NCI-H69 (cell line): ENCODE measurements at regions not wholly inside any gene's neighbourhood (a gene's known extent, or its start where the extent isn't known, plus 50 kb on each side); places are given as distances from the start of the nearest gene placed in this dataset.

ENCODE experiments used
- DNase-seq: peaks from one replicate; lab custom pipeline; 2025; lab: John Stamatoyannopoulos, UW

- no peak for DNase-seq
Observed at GRCh38 chr5:107263387-107264018, 407.2 kb downstream of the EFNA5 start.

GRCh38 chr5:107257885-107258520 lies 412.7 kb downstream of the EFNA5 start:
- DNase-seq: no peak

GRCh38 chr5:107254902-107255234 lies 415.9 kb downstream of the EFNA5 start:
- DNase-seq: no peak

GRCh38 chr5:107254214-107254901 lies 416.4 kb downstream of the EFNA5 start:
- DNase-seq: peak; percentile 55

DNA sequence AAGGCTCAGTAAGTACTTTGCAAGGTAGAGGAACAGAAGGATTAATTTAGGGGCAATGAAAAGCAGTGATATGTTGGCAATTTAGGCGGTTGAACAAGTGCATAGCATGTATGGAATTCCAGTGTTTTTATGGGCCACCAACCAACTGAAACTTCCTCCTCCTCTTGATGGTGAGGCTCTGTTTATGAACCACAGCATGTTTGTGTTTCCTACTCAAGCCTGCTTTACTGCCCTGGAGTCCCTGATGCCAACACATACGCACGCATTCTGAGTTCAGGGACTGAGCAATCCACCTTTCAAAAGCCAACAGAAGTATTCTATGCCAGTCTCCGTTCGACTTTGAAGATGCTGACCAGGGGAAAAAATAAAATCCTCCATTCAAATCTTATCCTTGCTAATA lies 417.5 kb downstream of the EFNA5 start:
- DNase-seq: peak; percentile 49

DNA sequence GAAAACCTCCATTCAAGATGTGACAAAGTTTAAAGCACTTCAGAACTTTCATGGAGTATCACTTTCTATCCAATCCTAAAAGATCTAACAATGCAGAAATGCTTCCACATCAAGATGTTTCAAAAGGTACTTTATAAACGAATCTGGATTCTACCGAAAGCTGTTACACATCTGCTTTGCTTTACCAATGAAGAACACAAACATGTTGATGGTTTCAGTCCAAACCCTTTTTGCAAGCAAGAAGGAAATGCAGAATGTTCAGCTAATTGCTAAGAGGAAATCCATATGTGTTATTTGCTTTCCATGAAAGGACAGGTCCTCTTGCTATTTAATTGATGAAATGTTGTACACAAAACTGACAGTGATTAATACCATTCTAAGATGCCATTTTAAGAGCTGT lies 419.6 kb downstream of the EFNA5 start:
- peak; percentile 78 for DNase-seq

DNA sequence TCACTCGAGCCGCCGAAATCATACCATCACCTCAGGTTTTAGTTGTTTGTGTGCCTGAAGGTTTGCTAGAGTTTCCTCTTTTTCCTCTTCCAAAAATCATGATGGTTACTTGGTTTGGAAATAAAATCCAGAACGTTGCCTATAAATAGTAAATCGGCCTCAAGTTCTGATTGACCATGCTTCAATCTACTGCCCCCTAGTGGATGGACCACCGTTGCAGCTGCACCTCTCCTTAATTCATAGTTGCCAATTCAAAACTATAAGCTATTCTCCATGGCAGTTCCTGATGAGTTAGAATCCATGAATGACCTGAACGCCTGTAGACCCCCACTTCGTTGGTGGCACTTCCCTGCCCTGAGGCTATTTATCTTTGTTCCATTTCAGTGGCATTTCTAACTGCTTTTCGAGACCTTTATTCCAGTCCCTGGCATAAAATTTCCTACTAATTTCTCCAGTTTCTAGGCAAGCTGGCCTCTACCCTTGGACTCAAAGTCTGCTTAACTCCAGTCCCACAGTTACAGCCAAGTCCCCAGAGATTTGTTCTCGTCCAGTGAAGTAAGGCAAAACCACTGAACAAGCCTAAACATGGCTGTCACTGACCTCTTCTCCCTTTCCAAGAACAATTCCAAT lies 422.6 kb downstream of the EFNA5 start:
- peak; percentile 66 for DNase-seq

- no peak for DNase-seq
Observed at GRCh38 chr5:107247427-107247826, 423.3 kb downstream of the EFNA5 start.

- DNase-seq: no peak
Observed at GRCh38 chr5:107243220-107243579, 427.5 kb downstream of the EFNA5 start.

DNA sequence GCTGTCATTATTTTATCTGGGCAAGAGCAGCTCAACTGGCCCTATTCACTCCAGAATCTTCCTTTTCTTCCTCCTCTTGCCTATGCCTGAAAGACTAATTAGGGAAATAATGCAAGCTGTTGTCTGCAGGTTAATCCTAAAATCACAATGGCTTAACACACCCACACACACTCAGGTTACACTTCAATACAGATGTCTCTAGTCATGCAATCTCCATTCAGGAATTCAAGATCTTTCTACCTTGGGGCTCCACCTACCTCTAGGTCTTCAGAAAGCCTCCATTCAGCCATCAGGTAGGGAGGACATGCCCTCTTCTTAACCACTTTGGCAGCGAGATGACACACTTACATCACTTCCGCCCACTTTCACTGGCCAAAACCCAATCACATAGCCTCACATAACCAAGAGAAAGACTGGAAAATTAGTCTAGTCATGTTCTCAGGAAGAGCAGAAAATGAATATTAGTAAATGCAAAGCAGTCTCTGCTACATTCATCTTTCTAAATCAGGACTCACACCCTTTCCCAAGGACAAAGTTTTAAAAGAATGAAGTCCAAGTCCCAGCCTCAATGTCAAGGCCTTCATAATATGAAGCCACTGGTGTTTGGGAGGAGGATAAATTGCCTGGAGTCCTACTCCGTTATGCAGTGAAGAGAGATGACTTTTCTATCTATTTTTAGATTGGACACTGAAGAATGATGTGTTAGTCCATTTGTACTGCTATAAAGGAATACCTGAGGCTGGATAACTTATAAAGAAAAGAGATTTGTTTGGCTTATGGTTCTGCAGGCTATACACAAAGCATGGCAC lies 428.1 kb downstream of the EFNA5 start:
- DNase-seq: peak; percentile 60

- DNase-seq: no peak
Observed at GRCh38 chr5:107241841-107242240, 428.9 kb downstream of the EFNA5 start.

- no peak for DNase-seq
Observed at GRCh38 chr5:107235167-107235566, 435.6 kb downstream of the EFNA5 start.

DNA sequence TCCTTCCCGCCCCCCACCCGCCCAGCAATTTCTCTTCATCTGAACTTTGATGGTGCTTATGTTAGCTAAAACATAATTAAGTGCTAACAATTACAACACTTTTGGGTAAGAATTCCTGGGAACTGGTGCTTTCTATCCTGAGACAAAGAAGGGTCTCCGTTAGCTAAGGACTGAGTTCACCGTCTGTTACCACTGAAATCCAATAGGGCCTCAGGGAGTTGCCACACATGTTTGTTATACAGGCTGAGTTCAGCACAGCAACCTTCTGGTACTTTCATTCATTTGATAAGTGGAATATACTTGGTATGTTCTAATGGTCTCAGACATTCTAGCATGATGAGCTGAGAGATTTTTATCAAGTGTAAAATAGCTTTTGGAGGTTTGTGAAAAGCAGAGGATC lies 437.9 kb downstream of the EFNA5 start:
- DNase-seq: peak; percentile 81

DNA sequence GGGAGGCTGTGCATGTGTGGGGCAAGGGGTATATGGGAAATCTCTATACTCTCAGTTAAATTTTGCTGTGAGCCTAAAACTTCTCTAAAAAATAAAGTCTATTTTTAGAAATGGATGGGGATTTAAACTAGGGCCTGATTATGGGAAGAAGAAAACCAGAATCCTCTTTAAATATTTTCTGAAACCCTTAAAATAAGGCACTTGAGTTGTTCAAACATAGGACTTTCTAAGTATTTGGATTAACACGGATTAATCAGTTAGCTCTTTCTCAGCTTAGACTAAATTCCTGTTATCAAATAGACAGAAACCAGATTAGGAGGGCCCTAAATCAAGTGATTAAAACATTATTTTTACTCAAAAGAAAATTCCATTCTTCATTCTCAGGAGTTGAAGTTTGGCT lies 438.4 kb downstream of the EFNA5 start:
- no peak for DNase-seq

- DNase-seq: peak; percentile 30
Observed at GRCh38 chr5:107231191-107231590, 439.5 kb downstream of the EFNA5 start.

DNA sequence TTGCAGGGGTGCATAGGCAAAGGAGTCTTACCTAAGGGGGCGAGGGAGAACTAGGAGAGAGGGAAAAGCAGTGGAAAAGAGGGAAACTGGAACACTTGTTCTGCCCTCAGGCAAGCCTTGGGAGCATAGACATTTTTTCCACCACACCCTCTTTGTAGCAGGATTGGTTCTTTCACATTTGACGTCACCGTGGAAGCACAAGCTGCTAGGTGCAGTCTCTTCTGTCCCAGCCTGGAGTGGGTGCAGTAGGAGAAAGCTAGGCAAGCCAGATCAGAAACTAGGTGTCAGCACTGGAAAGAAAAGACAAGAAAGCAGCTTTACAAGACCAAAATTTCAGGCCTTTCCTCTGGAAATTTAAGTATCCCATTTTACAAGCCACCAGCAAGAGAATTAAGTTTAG lies 440.4 kb downstream of the EFNA5 start:
- peak; percentile 29 for DNase-seq

GRCh38 chr5:107228226-107228625 lies 442.5 kb downstream of the EFNA5 start:
- DNase-seq: peak; percentile 52

GRCh38 chr5:107224272-107224671 lies 446.5 kb downstream of the EFNA5 start:
- DNase-seq: peak; percentile 53

DNA sequence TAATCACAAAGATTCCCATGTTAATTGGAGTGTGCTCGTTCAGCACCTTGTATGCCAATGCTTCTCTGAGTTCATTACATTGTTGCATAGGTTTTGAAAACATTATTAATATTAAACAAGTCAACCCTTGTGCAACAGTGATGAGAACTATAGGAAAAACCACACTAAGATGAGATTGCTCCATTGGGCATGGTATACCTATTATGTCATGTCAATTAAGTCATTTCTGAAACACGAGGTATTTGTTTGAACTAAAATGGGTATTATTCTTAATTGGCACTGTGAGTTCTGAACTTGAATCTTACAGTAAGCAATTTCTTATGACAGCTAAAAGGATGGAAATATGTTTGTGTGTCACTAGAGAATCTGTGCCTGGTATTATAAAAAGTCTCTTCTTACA lies 447.7 kb downstream of the EFNA5 start:
- DNase-seq: peak; percentile 52

DNA sequence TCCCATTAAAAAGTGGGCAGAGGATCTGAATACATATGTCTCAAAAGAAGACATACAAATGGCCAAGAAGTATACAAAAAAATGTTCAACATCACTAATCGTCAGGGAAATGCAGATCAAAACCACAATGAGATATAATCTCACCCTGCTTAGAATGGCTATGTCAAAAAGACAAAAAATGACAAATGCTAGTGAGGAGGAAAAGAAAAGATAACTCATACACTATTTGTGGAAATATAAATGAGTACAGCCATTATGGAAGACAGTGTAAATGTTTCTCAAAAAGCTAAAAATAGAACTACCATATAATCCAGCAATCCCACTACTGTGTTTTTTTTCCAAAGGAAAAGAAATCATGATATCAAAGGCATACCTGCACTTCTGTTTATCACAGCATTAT lies 450.7 kb downstream of the EFNA5 start:
- DNase-seq: no peak

DNA sequence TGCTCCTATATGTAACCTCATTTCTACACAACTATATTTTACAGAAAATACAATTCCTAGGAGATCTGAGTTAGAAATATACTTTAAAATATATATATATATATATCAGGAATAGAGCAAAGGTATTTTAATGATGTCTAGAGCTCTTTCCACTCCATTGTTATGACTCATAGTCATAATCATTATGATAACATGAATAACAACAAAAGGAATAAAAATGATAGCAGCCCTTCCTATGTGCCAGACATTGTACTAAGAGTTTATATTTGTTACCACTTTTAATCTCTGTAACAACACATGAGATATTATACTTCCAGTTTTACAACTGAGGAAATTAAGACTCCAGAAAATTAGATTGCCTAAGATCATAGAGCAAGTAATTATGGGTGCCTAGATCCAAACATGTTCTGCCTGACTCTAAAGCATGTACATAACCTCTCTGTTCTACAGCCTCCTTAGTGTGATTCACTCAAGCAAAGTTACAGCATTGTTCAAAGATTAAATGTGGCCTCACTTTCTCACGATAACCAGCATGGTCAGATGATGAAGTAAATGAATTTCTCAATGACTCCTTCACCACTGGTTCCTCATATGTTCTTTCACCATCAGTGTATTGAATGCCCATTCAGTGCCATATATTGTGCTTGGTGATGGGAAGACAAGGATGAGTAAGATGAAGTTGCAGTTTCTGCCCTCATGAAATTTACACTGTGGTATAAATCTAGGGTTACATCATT lies 452.1 kb downstream of the EFNA5 start:
- no peak for DNase-seq

GRCh38 chr5:107217721-107218130 lies 453.0 kb downstream of the EFNA5 start:
- DNase-seq: peak; percentile 31
